ENCODE measurements at regions not wholly inside any gene's neighbourhood (a gene's known extent, or its start where the extent isn't known, plus 50 kb on each side); places are given as distances from the start of the nearest gene placed in this dataset.

DNA sequence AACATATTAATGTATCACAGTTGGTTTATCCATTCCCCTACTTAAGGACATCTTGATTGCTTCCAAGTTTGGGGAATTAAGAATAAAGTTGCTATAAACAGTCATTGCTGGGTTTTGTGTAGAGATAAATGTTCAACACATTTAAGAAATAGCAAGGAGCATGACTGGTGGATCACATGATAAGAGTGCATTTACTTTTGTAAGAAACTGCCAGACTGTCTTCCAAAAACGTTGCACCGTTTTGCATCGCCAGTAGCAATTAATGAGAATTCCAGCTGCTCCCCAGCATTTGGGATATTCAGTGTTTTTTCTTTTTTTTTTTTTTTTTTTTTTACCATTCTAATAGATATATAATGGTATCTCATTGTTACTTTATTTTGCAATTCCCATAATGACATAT is 695.7 kb upstream of the GJE1 start (continued):
- TF ChIP-seq, protein P1, sequence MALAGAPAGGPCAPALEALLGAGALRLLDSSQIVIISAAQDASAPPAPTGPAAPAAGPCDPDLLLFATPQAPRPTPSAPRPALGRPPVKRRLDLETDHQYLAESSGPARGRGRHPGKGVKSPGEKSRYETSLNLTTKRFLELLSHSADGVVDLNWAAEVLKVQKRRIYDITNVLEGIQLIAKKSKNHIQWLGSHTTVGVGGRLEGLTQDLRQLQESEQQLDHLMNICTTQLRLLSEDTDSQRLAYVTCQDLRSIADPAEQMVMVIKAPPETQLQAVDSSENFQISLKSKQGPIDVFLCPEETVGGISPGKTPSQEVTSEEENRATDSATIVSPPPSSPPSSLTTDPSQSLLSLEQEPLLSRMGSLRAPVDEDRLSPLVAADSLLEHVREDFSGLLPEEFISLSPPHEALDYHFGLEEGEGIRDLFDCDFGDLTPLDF (CRISPR knock-in tag; IDR thresholded peaks at IDR 0.05): no peak
- TF ChIP-seq POLR3A (IDR thresholded peaks at IDR 0.05; ENCODE audit: borderline replicate concordance, extremely low read depth, insufficient read depth, insufficient read length): no peak
- no peak for TF ChIP-seq NR1H2 (CRISPR knock-in tag; IDR thresholded peaks at IDR 0.05)
- TF ChIP-seq, protein P2, sequence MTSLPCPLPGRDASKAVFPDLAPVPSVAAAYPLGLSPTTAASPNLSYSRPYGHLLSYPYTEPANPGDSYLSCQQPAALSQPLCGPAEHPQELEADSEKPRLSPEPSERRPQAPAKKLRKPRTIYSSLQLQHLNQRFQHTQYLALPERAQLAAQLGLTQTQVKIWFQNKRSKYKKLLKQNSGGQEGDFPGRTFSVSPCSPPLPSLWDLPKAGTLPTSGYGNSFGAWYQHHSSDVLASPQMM (CRISPR knock-in tag; IDR thresholded peaks at IDR 0.05): no peak

DNA sequence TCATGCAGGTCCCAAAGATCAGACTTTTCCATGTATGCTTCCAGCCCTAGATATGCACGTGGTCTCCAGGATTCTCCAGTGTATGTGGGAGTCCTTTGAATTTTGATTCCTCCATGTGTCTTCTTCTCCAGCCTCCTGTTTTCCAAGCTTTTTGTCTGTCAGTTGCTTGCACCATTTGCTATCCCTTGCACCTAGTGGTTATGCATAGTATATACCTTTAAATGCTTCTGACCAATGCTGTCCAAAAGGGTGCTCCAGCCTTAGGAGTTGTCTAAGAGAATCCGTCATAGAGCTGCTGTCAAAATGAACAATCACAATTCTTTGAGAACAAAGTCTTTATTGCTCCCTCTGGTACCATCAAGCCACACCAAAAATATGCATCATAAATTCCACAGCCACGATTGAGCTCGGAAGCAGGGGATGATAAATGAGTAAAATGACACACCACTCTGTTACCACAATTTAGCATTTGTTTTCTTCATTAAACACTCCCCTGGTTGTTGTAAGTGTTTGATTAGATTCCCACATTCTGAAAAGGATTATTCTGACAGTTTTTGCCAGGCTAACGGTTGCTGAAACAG is 706.2 kb upstream of the GJE1 start:
- H3K4me1 ChIP-seq (replicated peaks in 1 of 2; ENCODE audit: control insufficient read depth in 2 of 2, insufficient read depth in 2 of 2, low read length in 2 of 2): no peaks in the 10 kb centered on the region
- in situ Hi-C loops (cut with MboI): no loop called here
- intact Hi-C loops (cut with micrococcal nuclease): no loop called here
- no peak overlapping the region for H3K4me2 ChIP-seq (ENCODE audit: insufficient read depth, low read length)
- CTCF ChIA-PET (ENCODE audit: low intra/inter-chr PET ratio): no interaction called here
- no peaks in the 10 kb centered on the region for H3K36me3 ChIP-seq (ENCODE audit: control insufficient read depth, insufficient read depth, low read length)
- TF ChIP-seq ZNF184 (CRISPR knock-in tag; IDR thresholded peaks at IDR 0.05) (no peak), RBM17 (IDR thresholded peaks at IDR 0.05; ENCODE audit: borderline replicate concordance, low read depth, low read length) (no peak), SMAD3 (CRISPR knock-in tag; conservative IDR thresholded peaks at IDR 0.05) (no peak), ZNF165 (CRISPR knock-in tag; IDR thresholded peaks at IDR 0.05; ENCODE audit: borderline replicate concordance) (no peak), ZNF695 (CRISPR knock-in tag; IDR thresholded peaks at IDR 0.05) (no peak), GATAD2A (IDR thresholded peaks at IDR 0.05) (no peak), CBX3 (IDR thresholded peaks at IDR 0.05; ENCODE audit: borderline replicate concordance in 1 of 2, low read length in 2 of 2) (no peak)
- no peaks in the 10 kb centered on the region for H4K20me1 ChIP-seq (replicated peaks; ENCODE audit: control insufficient read depth, insufficient read depth, low read length)
- H3K9ac ChIP-seq (ENCODE audit: insufficient read depth in 1 of 2, low read depth in 2 of 2, low read length in 2 of 2): no peak overlapping the region
- H3K9me3 ChIP-seq (replicated peaks; ENCODE audit: control insufficient read depth, insufficient read depth, low read depth, low read length): no peaks in the 10 kb centered on the region
- 1% methylated on average over 5 of the region's 5 CpGs for WGBS (ENCODE audit: insufficient coverage, low coverage, missing lambda C conversion rate)
- H3K79me2 ChIP-seq (ENCODE audit: control insufficient read depth, insufficient read depth, low read length): no peaks in the 10 kb centered on the region
- H2AFZ ChIP-seq (ENCODE audit: low read depth, low read length): no peak overlapping the region
- ATAC-seq (no peak), DNase-seq (ENCODE audit: extremely low read depth in 1 of 4, low spot score in 3 of 4) (no peak), FAIRE-seq (no peak)
- POLR2A ChIA-PET: no interaction called here
- no peaks in the 10 kb centered on the region for H3K27me3 ChIP-seq (ENCODE audit: control insufficient read depth in 2 of 2, insufficient read depth in 2 of 2, low read length in 2 of 2)
- H3K27ac ChIP-seq (ENCODE audit: extremely low read depth, low read depth, low read length): no peak overlapping the region
- H3K4me3 ChIP-seq: no peak overlapping the region
- BruUV-seq (replicated peaks): no TSS peak
- H3K9me1 ChIP-seq (ENCODE audit: control insufficient read depth, insufficient read depth, low read length): no peaks in the 10 kb centered on the region

All from K562 (cell line).